BJ (cell line): ENCODE measurements at regions not wholly inside any gene's neighbourhood (a gene's known extent, or its start where the extent isn't known, plus 50 kb on each side); places are given as distances from the start of the nearest gene placed in this dataset.

Source experiments
- CTCF ChIA-PET: fragments of 350-600 bp; formaldehyde crosslinking; extraction: SDS; loops from one replicate; lab custom pipeline; 2021; ENCODE audit warnings: antibody characterized with exemption, inconsistent platforms; lab: Yijun Ruan, JAX
- POLR2A ChIA-PET: fragments of 300-600 bp; sonication (Branson Sonifier 250); formaldehyde crosslinking; extraction: SDS; loops from one replicate; lab custom pipeline; 2021; ENCODE audit warnings: antibody characterized with exemption; lab: Charles Lee
- DNase-seq: peaks from one replicate; pipeline ENCODE4 v3.0.0-alpha.2; 2011; ENCODE audit warnings: low read depth
- H3K27me3 ChIP-seq: 2 replicates; pipeline ENCODE4 v1.6.0; 2011; ENCODE audit warnings: low read length; ENCODE audit not compliant: control insufficient read depth, insufficient read depth
- H3K36me3 ChIP-seq: 2 replicates; pipeline ENCODE4 v1.5.1; 2011; ENCODE audit warnings: low read length; ENCODE audit not compliant: control insufficient read depth, insufficient read depth
- H3K4me3 ChIP-seq: 2 replicates; pipeline ENCODE4 v1.5.1; 2011; ENCODE audit warnings: low read depth, mild to moderate bottlenecking, control low read depth, low read length
- TF ChIP-seq, protein P1 (sequence below): IDR thresholded peaks from 2 replicates; pipeline ENCODE4 v1.5.1; 2011; ENCODE audit warnings: low read depth, mild to moderate bottlenecking, control low read depth, inconsistent platforms, low read length, moderate library complexity; ENCODE audit not compliant: insufficient read depth

DNA sequence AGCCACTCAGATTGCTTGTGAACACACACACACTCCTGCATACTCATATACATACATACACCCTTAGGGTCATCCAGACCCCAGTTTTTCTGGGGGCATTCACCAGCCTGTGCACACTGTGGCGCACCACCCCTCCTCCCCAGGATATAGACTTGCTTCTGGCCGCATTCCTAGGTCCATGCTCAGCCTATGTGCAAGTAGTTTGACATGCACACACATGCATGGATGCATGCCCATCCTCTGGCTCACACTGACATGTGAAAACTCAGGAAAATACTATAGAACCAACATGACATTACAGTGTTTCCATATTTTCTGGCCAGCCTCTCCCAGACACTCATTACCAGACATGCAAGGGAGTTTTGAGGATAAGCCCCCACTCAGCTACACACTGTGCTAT is 79.3 kb upstream of the POLG start:
- ChIA-PET CTCF (interaction anchor here (1.2 to 2.3 kb wide), 3 partner anchors 11 to 55 kb away, joined by 4 to 6 read pairs (median 5); no protein-coding TSS in a partner anchor), POLR2A (no interaction called here)
- Histone ChIP-seq H3K4me3 (no peak overlapping the region), H3K36me3 (no peaks in the 10 kb centered on the region), H3K27me3 (peaks cover 71% of the 10 kb centered on the region)
- DNase-seq: no peak
- TF ChIP-seq, protein P1, sequence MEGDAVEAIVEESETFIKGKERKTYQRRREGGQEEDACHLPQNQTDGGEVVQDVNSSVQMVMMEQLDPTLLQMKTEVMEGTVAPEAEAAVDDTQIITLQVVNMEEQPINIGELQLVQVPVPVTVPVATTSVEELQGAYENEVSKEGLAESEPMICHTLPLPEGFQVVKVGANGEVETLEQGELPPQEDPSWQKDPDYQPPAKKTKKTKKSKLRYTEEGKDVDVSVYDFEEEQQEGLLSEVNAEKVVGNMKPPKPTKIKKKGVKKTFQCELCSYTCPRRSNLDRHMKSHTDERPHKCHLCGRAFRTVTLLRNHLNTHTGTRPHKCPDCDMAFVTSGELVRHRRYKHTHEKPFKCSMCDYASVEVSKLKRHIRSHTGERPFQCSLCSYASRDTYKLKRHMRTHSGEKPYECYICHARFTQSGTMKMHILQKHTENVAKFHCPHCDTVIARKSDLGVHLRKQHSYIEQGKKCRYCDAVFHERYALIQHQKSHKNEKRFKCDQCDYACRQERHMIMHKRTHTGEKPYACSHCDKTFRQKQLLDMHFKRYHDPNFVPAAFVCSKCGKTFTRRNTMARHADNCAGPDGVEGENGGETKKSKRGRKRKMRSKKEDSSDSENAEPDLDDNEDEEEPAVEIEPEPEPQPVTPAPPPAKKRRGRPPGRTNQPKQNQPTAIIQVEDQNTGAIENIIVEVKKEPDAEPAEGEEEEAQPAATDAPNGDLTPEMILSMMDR: no peak

DNA sequence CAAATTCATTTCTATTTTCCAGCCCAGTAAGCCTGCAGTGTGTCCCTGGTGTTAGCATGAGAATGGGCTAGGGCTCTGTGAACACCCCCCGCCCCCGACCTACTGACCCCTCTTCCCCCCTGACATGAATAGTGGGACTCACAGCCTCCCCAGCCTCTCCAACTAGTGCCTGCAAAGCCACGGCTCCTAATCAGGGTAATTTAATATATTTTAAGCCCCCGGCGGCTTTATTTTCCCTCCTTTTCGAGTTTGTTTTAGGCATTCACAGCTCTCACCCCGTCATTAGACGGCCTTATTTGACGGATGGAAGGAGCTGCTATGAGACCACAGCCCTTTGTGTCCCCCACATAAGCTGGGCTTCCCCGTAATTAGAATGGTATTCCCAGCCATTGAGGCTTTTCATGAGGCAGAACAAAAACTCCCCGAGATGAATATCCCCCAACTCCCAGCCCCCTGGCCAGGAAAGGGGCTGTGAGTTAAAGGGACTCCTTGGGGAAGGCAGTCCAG is 78.3 kb upstream of the POLG start:
- DNase-seq: no peak
- Histone ChIP-seq H3K4me3 (no peak overlapping the region), H3K36me3 (no peaks in the 10 kb centered on the region), H3K27me3 (peaks cover 72% of the 10 kb centered on the region)
- CTCF ChIA-PET: interaction anchor here (0.7 to 0.9 kb wide), 2 partner anchors 31 to 44 kb away, joined by 3 read pairs; no protein-coding TSS in a partner anchor
- TF ChIP-seq, protein P1: no peak
- POLR2A ChIA-PET: no interaction called here

DNA sequence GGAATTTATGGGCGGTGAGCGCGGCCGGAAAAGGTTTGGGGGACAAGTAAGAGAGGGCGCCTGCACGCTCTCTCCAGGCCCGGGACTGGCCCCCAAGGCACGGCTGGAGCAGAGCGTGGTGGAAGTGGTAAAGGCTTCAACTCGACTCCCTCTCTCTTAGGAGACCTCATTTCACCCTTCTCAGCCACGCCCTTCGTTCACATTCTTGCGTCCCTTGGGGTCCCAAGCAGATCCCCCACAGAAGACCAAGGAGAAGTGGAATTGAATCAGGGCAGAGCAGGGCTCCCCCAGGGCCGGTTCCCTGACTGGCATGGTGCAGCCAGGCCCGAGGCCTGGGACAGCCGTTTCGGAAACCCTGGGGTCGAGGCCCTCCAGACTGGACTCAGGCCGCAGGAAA is 75.4 kb upstream of the POLG start:
- Histone ChIP-seq H3K27me3 (peaks cover 86% of the 10 kb centered on the region), H3K36me3 (no peaks in the 10 kb centered on the region), H3K4me3 (no peak overlapping the region)
- ChIA-PET POLR2A (no interaction called here), CTCF (interaction anchor here (1.6 kb wide), 1 partner anchor 56 kb away, joined by 4 read pairs; no protein-coding TSS in a partner anchor)
- no peak for DNase-seq
- TF ChIP-seq, protein P1: no peak

DNA sequence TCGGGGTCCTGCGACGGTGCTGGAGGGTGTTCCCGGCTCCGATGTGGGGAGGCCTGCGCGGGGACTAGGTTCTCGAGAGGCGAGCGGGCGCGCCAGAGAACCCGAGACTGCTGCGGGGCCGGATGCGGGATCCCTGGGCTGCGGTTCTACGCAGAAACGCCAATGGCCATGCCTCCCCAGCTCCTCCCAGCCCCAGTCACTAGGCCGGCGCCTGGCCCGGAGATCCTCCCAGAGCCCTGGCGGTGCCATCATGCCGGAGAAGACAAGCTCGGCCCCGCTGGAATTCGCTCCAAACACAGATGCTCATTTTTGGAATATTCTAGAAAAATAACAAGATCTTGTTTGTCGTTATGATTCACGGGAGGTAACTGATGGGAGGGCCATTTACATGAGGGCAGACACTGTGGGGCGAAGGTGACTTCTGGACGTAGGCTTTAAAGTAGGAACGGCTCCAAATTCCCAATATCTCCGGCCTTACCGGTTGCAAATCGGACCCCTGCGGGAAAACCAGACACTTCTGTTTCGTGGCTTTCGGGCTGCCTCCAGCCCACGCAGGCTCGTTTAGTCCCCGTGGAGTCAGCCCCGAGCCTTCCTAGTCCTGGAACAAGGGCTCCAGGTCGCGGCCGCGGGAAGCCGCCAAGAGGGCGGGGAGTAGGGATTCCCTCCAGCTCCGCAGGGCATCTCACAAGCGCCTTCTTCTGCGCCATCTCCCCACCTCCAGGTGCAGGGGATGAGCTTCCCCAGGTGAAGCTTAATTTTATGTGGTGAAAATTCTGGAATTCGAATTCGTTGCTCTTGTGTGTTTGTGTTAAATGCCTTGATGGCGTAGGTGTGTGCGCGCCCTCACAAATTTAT is 74.8 kb upstream of the POLG start:
- CTCF ChIA-PET: interaction anchor here (1.1 to 1.6 kb wide), 3 partner anchors 21 to 56 kb away, joined by 3 to 4 read pairs (median 4); no protein-coding TSS in a partner anchor
- Histone ChIP-seq H3K4me3 (no peak overlapping the region), H3K27me3 (peaks cover 89% of the 10 kb centered on the region), H3K36me3 (no peaks in the 10 kb centered on the region)
- TF ChIP-seq, protein P1: no peak
- DNase-seq: no peak
- POLR2A ChIA-PET: no interaction called here

DNA sequence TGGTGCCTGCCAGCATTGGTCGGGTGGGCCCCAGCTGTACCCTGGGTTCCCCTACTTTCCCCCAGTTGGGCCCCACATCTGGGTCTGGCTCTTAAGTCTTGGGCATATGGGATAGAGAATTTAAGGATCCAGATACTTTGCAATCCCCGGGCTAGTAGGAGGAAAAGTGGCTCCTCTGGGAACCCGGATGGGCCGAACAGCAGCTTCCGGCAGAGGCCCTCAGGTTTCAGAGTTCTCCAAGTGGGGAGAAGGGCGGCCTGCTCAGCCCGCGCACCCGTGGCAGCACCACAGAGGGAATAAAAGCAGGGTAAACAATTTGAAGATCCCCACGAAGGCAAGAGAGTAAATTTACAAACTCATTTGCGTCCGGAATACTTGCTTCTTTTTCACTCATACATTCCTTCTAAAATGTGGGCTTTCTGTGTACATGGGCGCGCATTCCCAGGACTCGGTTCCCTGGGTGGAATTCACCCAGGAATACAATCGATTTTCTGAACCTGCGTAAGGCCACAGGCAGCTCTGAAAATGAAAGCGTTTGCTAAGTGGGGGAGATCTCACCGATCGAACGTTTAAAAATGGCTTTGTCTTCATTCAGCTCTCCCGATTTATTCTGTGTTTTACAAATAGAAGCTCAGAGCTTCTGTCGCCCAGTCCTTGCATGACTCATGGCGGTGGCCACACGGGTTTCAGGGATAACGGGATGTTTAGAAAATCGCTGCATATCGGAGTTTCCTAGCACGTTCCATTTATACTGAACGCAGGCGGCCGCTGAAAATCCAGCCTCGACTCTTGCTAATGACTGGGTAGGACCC is 74.0 kb upstream of the POLG start:
- DNase-seq: no peak
- TF ChIP-seq, protein P1: no peak
- POLR2A ChIA-PET: no interaction called here
- Histone ChIP-seq H3K36me3 (no peaks in the 10 kb centered on the region), H3K27me3 (peaks cover 91% of the 10 kb centered on the region), H3K4me3 (no peak overlapping the region)
- CTCF ChIA-PET: interaction anchor here (0.6 to 1.6 kb wide), 4 partner anchors 22 to 55 kb away, joined by 3 to 4 read pairs (median 4); no protein-coding TSS in a partner anchor
